Skeletal muscle cell (primary cell): ENCODE measurements at regions not wholly inside any gene's neighbourhood (a gene's known extent, or its start where the extent isn't known, plus 50 kb on each side); places are given as distances from the start of the nearest gene placed in this dataset.
A peak's percentile ranks its signal among the peaks of the same experiment; 100 is the strongest.
"Not testable (repeated sequence)": the region's sequence is repeated elsewhere in the genome, so short reads cannot be mapped to it uniquely, and the experiment has no call there.

ENCODE experiments used
- DNase-seq: peaks from one replicate; pipeline ENCODE4 v3.0.0-alpha.2; 2010; ENCODE audit warnings: low read depth
- H3K4me3 ChIP-seq: 2 replicates; pipeline ENCODE4 v1.5.1; 2011; ENCODE audit warnings: low read depth, mild to moderate bottlenecking, control low read depth, low read length, moderate library complexity

DNA sequence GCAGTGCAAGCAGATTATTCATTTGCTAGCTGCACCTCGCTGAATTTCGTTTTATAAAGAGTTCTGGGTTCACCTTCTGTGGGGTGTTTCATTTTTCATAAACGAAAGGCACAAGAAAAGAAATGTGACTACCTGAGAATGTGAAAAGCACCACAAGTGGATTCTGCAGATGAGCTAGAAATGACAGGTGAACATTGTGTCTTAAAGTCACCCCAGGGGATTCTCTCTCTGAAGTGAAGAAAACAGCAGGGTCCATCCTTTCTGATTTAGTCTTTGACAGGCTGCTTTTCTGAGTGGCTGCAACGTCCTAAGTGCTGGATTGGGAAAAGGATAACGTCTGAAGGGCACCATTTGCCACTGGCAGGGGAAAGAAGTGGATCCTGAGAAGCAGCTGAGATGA is 469.3 kb downstream of the SPATA31D1 start:
- H3K4me3 ChIP-seq: no peak overlapping the region
- DNase-seq: no peak

DNA sequence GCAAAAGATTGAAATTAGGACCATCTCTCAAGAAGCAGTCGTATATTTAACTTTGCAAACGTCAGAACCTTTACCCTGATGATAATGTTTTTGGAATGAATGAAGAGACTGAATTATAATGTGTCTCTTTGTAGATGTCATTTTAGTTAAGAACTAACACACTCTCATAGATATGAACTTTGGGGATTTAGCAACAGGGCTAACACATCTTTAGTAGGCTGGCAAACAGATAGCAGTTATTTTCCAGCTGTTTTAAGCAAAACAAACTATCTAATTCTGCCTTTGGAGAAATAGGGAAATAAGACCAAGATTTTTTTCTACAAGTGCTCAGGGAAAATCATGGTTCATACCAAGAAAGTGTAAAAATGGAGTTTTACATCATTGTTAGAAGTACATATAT is 469.7 kb downstream of the SPATA31D1 start:
- DNase-seq: no peak
- H3K4me3 ChIP-seq: no peak overlapping the region

DNA sequence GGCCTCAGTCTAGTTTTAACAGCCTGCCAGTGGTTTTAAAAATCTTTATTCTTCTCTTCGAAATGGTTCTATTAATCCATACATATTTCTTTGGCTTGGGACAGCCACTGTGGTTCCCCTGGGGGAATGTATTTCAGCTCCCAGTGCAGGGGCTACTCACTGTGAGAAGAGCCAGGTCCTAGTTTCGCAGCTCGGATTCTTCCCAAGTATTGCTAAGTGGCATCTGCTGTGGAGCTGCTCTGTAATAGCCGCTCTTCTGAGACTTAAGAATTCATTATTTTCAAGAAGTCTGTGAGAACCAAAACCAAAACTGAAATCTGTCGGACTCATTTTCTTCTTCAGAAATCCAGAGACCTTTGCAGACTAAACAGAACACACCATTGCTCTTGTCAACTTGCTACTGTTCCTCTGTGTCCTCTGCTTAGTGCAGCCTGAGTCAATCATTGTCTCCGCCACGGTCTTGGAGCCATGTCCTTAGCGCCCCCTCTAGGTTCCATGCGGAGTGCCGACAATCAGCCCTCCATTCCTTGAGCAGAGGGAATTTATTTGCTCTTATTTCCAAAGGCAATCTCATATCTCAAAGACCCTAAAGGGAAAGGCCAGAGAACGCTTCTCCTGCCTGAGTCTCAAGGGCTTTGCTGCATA is 478.2 kb downstream of the SPATA31D1 start:
- no peak for DNase-seq
- no peak overlapping the region for H3K4me3 ChIP-seq

DNA sequence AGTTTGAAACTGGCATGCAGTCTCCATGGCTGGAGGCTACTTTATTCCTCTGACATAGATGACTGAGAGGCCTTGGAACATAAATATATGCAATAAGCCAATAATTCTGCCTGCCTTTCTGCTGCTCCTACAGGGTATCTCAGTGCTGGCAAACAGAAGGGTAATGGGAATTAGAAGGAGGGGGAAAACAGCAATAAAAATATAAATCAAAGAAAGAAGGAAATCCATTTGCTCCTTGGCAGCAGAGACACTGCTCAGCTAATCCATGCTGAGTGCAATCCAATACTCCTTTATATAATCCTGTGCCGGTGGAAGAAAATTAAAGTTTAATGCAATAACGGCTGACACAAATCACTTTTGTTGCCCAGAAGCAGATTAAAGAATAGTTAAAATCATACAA is 478.9 kb downstream of the SPATA31D1 start:
- DNase-seq: no peak
- H3K4me3 ChIP-seq: no peak overlapping the region

DNA sequence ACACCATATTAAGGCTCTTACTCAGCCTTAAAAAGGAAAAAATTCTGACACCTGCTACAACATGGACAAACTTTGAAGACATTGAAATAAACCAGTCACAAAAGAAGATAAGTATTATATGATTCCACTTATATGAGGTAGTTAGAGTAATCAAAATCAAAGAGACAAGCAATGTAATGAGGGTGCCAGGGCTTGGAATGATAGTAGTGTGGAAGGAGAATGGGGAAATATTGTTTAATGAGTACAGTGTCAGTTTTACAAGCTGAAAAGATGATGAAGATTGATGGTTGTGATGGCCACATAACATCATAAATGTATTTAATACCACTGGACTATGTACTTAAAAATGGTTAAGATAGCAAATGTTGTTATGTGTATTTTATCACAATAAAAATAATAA is 485.7 kb downstream of the SPATA31D1 start:
- DNase-seq: no peak

DNA sequence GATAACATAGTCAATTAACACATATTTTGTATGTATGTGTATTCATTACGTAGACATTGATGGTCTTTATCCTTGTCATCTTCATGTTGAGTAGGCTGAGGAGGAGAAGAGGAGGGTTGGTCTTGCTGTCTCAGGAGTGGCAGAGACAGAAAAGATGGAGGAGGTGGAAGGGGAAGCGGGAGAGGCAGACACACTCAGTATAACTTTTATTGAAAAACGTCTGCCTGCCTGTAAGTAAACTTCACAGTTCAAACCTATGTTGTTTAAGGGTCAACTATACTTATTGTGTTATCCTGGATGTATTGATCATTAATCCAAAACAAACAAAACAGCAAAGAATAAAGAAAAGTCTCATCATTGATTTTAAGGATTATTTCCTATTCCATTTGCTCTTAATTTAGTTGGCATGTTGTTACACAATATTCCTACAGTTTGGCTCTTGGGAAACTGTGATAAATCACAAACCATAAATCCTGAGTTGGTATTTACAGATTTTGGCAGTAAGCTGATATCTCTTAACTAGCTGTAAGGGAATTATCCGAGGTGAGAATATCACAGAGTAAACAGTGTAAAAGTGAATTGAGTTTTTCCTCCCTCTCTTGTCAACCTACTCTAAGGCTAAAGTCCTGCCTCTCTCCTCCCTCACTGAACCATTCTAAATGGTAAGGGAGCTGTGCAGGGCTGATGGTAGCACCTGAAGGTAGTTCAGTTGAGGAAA is 487.2 kb downstream of the SPATA31D1 start:
- DNase-seq: no peak

More for the DNA sequence above, 485.7 kb downstream of the SPATA31D1 start:
- no peak overlapping the region for H3K4me3 ChIP-seq

DNA sequence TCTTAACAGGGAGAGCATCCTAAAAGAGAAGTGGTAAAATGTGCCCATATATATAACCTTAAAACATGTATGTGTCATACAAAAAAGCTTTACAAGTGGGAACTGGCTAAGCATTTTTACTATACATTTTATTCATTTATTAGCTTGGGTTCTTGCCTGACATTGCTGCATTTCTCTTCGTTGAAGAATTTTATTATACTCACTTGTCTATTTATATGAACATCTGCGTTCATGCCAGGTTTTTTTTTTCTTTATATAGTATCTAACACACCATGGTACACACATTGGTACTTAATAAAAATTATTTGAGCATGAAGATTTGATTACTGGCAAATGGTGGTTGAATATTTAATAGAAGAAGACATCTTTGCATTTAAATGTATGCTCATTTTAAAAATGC is 492.3 kb downstream of the SPATA31D1 start:
- DNase-seq: no peak
- H3K4me3 ChIP-seq: no peak overlapping the region

More for the DNA sequence above, 487.2 kb downstream of the SPATA31D1 start:
- no peak overlapping the region for H3K4me3 ChIP-seq

DNA sequence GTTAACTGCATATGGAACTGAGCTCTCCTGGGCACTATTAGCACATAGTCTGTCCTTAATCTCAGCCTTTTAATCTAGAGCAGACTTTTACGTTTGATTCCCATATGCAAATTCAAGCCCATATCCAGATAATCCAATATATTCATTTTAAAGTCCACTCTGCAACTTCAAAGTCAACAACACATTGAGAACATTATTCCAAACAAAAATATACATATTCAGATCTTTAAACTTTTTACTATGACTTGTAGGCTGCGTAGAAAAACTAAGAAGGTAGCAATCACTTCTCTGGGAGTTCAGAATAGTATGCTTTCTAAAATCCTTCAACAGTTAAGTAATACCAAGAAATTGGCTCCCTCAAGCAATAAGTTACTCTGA is 499.4 kb downstream of the SPATA31D1 start:
- no peak for DNase-seq
- no peak overlapping the region for H3K4me3 ChIP-seq

DNA sequence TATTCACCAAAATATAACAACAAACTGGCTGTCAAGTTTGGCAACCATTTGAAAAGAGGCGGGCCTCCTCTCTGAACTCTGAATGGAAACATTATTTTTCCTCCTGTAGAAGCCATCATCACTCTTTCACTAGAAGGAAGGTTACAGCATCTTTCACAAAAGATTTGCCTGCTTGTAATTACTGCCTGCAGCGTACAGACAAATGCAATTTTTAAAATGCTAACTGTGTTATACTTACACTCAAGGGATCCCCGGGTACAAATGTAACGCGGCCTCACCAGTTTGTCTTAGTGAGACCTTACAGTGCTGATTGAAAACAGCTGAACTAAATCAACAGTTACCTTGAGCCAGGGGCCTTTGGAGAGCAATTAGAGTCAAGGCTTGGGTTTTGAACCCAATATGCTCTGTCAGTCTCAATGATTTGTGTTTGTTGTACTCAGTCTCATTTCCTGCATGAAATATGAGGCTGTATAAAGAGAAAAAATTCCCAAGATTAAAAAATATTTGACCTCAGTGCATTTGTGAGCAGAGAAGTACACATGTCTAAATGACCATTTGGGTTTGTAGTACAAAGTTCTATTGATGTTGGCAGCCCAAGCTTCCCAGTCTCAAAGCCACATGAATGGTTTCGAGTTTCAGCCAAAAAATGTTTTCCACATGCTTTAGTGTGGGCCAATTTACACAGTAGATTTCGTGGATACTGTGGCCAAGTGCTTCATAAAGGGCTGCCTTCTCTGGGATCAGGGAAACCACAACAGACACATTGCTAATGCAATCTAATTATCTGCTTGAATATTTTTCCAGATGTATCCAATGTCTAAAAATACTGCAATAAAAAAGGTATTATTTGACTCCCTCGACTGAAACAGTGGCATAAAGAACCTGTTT is 500.0 kb downstream of the SPATA31D1 start:
- DNase-seq: peak; percentile 70
- no peak overlapping the region for H3K4me3 ChIP-seq

DNA sequence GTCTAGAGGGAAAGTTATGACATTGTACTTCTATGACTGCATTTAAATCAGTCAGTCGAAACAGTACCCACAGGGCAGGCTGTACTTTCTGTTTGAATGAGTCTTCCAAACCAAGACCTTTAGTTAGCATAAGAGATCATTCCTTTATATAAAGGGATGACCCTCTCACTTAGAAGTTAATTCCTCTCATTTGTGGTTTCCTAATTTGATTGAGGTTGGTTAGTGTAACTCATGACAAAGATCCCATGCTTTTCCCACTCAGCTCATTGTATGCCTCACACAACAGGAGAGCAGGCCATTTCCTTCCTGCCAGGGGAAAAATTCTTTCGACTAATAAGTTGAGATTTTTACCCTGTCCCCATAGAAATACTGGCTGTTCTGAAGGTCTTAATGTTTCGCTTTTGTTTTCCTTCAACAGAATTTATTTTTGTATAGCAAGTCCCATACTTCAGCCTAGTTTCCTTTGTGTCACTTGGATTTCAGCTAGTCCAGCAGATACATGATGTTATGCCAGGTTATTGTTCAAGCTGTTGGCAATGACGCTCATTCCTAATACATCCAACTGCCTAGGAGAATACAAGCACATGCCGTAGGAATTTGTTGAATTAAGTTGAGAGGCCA is 500.7 kb downstream of the SPATA31D1 start:
- DNase-seq: no peak
- H3K4me3 ChIP-seq: no peak overlapping the region

DNA sequence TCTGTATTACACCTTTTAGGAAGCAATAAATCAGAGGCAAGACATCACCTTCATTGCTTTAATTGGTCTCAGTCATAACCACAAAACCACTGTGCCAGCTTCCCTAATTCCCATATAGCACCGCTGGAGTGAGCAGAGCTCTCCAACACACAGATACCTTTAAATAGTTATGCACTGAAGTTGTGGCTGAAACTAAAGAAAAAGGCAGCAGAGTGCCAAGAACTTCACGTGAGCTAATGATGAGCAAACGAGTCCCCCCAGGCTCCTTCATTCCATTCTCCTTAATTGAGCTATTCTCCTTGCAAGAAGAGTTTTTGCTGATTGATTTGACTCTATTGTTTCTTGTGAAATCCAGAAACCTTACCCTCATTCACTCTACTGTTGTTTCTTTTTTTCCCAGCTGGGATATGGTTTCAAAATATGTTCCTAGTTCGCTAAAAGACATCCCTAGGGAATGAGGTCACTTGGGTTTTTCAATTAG is 501.5 kb downstream of the SPATA31D1 start:
- H3K4me3 ChIP-seq: no peak overlapping the region
- DNase-seq: peak; percentile 42

DNA sequence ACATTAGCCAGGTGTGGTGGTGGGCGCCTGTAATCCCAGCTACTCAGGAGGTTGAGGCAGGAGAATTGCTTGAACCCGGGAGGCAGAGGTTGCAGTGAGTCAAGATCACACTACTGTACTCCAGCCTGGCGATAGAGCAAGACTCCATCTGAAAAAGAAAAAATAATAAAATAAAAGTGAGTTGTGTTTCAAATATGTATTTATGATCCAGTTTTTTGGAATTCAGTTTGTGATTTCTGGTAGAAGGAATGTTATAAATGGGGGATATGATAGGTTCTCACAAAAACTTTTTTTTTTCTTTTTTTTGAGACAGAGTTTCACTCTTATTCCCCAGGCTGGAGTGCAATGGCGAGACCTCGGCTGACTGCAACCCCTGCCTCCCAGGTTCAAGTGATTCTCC is 502.2 kb downstream of the SPATA31D1 start:
- not testable (repeated sequence) for DNase-seq, H3K4me3 ChIP-seq

DNA sequence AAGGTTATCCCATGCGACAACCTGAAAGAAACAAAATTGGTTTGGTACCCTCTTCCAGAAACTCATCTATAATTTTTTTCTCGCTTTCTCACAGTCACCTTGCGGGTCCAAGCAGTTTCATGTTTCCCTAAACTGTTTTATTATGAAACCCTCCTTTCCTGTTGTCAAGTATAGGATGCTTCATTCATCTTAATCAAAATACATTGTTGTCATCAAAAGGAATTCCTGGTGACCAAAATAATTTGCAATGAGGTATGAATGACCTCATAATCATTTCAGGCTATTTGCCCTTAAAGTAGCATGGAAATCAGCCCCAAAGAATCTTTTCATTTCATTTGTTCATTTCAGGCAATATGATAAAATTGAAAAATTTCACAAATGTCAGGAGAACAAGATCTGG is 503.0 kb downstream of the SPATA31D1 start:
- no peak for DNase-seq
- H3K4me3 ChIP-seq: no peak overlapping the region

DNA sequence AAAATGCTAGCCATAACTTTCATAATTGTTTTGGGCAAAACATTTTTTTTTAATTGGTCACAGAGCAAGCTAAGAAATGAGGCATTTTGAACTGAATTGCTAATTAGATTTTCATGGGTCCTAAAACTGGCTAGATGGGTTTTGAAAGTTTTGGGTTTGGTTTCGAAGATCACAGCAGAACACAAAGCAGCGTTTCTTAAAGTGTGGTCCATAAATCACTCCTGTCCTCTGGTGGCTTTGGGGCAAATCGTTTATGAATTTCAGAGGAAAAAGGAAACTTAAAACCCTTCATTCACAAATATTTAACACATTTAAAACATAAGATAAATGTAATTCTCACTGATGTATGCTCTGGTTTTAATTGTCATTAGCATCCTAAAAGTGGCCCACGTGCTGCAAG is 503.7 kb downstream of the SPATA31D1 start:
- DNase-seq: no peak

DNA sequence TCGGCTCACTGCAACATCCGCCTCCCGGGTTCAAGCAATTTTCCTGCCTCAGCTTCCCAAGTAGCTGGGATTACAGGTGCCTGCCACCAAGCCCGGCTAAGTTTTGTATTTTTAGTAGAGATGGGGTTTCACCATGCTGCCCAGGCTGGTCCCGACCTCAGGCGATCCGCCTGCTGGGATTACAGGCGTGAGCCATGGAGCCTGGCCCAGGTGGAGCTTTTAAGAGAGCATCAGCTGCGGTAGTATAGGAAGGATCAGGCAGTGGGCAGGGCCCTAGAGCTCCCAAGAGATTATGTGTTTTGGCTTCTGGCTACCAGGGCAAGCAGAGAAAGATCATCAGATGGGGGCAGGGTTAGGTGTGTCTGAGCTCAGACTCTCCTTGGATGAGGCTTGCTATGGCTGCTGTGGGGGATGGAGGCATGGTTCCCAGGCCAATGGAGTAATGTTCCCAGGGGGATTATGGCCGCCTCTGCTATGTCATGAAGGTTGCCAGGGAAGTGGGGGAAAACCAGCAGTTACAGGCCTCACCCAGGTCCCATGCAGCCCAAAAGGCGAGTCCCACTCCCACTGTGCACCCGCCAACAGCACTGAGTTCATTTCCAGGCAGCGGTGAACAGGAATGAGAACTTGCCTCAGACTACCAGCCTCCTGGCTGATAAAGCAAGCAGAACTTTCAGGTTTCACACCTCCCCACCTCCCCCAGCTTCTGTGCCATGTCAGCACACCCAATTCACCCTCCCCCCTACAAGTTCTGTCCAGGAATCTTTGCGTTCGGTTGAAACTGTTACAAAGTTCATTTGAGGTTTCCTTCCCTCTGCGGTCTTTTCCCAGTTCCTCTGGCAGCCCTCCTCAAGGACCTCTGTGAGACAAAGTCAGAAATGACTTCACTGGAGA is 507.6 kb downstream of the SPATA31D1 start:
- DNase-seq: no peak
- H3K4me3 ChIP-seq: no peak overlapping the region

More for the DNA sequence above, 503.7 kb downstream of the SPATA31D1 start:
- H3K4me3 ChIP-seq: no peak overlapping the region

DNA sequence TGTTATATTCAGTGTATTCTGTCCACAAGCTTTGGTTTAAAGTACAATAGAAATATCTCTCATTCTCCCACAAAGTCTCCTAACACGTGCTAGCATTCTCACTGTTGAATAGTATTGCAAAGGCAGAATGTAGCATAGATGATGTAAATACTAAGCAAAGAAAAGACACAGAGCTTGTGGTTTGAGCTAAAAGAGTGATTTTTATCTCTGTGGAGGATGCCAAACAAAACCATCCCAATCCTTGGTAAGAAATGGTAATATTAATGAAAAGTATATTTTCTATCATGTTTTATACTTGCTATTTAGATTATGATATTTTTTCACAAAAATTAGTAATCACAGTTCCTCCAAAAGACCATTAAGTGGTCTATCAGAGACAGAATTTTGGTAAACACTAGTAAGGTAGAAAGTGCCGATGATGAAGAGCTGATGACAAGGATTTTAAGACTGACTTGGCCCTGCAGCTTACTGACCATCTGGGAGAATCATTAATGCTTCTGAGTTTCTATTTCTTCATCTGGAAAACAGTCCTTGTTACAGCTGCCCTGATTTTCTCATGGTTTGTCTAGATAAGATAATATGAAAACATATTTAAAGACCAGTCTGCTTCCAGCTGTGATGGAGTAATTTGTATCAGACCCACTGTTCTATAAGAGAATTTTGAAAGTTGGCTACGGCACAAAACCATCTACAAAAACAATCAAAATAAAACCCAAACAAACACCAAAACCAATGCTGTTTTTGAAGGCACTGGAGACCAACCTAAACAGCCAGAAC is 510.2 kb downstream of the SPATA31D1 start:
- DNase-seq: no peak
- H3K4me3 ChIP-seq: no peak overlapping the region

DNA sequence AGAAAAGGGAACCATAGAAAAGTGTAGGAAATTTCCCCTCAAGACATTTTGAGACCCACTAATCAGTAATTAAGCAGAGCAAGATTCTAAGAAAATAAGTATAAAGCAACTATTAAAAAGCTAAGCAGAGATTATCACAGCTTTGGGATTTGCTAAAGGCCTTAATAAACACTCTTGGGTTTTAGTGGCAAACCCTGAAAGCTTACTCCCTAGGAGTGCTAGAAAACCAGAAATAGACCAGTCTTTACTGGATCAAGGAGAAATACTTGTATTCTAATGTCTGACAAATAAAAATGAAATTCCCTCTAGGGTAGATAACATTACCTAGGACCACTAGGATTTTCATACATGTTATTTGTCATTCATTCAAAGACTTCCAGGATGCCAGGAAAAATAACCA is 510.8 kb downstream of the SPATA31D1 start:
- no peak overlapping the region for H3K4me3 ChIP-seq

DNA sequence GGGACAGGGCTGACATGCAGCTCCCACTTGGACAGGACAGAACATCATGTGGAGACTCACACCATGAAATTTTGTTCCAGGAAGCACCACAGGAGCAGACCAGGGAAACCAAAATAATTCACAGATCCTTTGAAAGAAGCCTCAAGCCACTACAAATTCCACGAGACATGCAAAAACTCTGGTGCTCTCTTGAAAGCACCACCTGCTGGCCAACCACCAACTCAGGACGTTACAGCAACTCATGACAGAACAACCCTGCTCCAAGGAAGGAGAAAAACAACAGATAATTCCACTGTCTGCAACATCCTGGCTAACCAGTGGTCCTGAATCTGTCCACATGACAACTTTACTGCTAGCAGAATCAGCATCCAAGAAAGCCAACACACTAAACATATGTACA is 516.0 kb downstream of the SPATA31D1 start:
- DNase-seq: no peak
- no peak overlapping the region for H3K4me3 ChIP-seq

More for the DNA sequence above, 510.8 kb downstream of the SPATA31D1 start:
- no peak for DNase-seq
